Breast epithelium (tissue), 4 donors: ENCODE measurements at regions not wholly inside any gene's neighbourhood (a gene's known extent, or its start where the extent isn't known, plus 50 kb on each side); places are given as distances from the start of the nearest gene placed in this dataset.

Experiments
- DNase-seq, 2 donors: peaks; one replicate each; pipeline ENCODE4 v3.0.0-alpha.2; 2019; ENCODE audit warnings: low spot score in 2 of 2
- H3K27ac ChIP-seq, 2 donors: fragments of 200-600 bp; sonication (generic) in 1 of 2; one replicate each; pipeline ENCODE4 v1.5.1; 2016 to 2019; ENCODE audit warnings: mild to moderate bottlenecking in 1 of 2
- H3K27me3 ChIP-seq, 2 donors: fragments of 200-600 bp; sonication (generic) in 1 of 2; one replicate each; pipeline versions ENCODE4 v1.5.1 to v1.6.0; 2017 to 2019; ENCODE audit warnings: control low read depth in 1 of 2, mild to moderate bottlenecking in 1 of 2
- H3K36me3 ChIP-seq: fragments of 200-600 bp; one replicate; pipeline ENCODE4 v1.5.1; 2019
- H3K4me1 ChIP-seq, 2 donors: fragments of 200-600 bp; sonication (generic); one replicate each; pipeline ENCODE4 v1.5.1; 2016 to 2019; ENCODE audit warnings: control low read depth in 1 of 2
- H3K4me3 ChIP-seq, 3 donors: fragments of 200-600 bp; sonication (generic); 1 replicate in 2 of 3; 2 replicates in 1 of 3; pipeline ENCODE4 v1.5.1; 2016 to 2019; ENCODE audit warnings: mild to moderate bottlenecking in 3 of 3, moderate library complexity in 2 of 3
- H3K9me3 ChIP-seq, 2 donors: fragments of 200-600 bp; sonication (generic) in 1 of 2; one replicate each; pipeline ENCODE4 v1.5.1; 2016 to 2019; ENCODE audit warnings: control low read depth in 1 of 2
- POLR2A ChIP-seq: fragments of 450-650 bp; IDR thresholded peaks from one replicate; pipeline ENCODE4 v1.6.1; 2016; ENCODE audit warnings: antibody characterized with exemption, mild to moderate bottlenecking, moderate library complexity
- POLR2AphosphoS5 ChIP-seq, 3 donors: sonication (generic); formaldehyde crosslinking; IDR thresholded peaks; one replicate each; pipeline ENCODE4 v1.6.1; 2017; ENCODE audit warnings: antibody characterized with exemption in 3 of 3
- intact Hi-C: fragments of 100-400 bp; cut with DNase I; formaldehyde crosslinking; loops from one replicate; pipeline ENCODE4 v1.15.1; 2023; ENCODE audit warnings: low total_unique reads
- TF ChIP-seq, protein P1 (sequence below), 3 donors: fragments of 450-650 bp; IDR thresholded peaks; one replicate each; pipeline ENCODE4 v1.5.1; 2016 to 2017; ENCODE audit warnings: antibody characterized with exemption in 3 of 3, mild to moderate bottlenecking in 3 of 3, moderate library complexity in 3 of 3

DNA sequence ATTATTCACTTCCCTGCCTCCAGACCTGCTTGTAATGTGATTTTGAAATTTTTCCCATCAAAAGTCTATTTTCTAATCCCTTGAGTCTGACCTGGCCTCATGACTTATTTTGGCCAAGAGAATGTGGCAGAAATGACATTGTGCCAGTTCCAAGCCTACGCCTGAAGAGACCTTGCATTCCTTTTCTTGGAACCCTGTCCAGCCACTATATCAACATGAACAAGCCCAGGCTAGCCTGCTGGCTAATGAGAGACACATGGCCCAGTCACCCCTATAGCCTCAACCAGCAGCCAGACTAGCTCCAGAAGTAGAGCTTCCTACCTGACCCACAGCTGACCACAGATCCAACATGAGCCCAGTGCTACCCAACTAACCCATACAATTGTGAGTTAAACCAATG lies 121.1 kb upstream of the ACP3 start:
- peak in 1 of 2 donors; percentile 48 for DNase-seq

GRCh38 chr3:132198516-132198915 lies 118.7 kb upstream of the ACP3 start:
- TF ChIP-seq POLR2A (no peak), POLR2AphosphoS5 (IDR thresholded peaks at IDR 0.05) (no peak)
- TF ChIP-seq, protein P1, sequence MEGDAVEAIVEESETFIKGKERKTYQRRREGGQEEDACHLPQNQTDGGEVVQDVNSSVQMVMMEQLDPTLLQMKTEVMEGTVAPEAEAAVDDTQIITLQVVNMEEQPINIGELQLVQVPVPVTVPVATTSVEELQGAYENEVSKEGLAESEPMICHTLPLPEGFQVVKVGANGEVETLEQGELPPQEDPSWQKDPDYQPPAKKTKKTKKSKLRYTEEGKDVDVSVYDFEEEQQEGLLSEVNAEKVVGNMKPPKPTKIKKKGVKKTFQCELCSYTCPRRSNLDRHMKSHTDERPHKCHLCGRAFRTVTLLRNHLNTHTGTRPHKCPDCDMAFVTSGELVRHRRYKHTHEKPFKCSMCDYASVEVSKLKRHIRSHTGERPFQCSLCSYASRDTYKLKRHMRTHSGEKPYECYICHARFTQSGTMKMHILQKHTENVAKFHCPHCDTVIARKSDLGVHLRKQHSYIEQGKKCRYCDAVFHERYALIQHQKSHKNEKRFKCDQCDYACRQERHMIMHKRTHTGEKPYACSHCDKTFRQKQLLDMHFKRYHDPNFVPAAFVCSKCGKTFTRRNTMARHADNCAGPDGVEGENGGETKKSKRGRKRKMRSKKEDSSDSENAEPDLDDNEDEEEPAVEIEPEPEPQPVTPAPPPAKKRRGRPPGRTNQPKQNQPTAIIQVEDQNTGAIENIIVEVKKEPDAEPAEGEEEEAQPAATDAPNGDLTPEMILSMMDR (IDR thresholded peaks at IDR 0.05): no peak
- no peak for DNase-seq
- Histone ChIP-seq H3K36me3 (no peaks in the 10 kb centered on the region), H3K27ac (no peak overlapping the region), H3K4me3 (no peak overlapping the region), H3K27me3 (no peaks in the 10 kb centered on the region), H3K4me1 (no peaks in the 10 kb centered on the region), H3K9me3 (no peaks in the 10 kb centered on the region)
- intact Hi-C loops: no loop called here

More for the DNA sequence above, 121.1 kb upstream of the ACP3 start:
- Histone ChIP-seq H3K4me3 (no peak overlapping the region), H3K27ac (peak overlapping the region in 1 of 2 donors; percentile 19), H3K9me3 (no peaks in the 10 kb centered on the region), H3K27me3 (no peaks in the 10 kb centered on the region), H3K4me1 (no peaks in the 10 kb centered on the region), H3K36me3 (no peaks in the 10 kb centered on the region)
- TF ChIP-seq, protein P1 (IDR thresholded peaks at IDR 0.05): no peak
- TF ChIP-seq POLR2AphosphoS5 (IDR thresholded peaks at IDR 0.05): no peak
- intact Hi-C loops: no loop called here

DNA sequence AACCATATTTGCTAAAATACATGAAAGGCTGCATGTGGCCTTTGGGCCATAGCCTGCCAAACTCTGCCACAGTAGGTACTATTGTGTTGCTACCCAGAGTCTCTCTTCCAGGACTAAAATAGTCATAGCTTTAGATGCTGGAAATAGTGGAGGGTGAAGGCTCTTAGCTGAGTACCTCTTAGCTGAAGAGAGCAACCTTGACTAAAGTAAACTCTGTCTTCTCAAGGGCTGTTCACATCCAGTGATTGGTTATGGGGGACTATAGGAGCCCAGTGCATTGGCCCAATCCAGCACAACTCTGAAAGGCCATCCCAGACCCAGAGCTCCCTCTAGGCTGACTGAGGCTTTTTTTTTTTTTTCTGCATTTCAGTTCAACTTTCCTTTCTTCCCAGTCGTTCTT lies 117.8 kb upstream of the ACP3 start:
- no peaks in the 10 kb centered on the region for H3K4me1 ChIP-seq
- H3K4me3 ChIP-seq: no peak overlapping the region
- TF ChIP-seq POLR2AphosphoS5 (IDR thresholded peaks at IDR 0.05) (no peak), POLR2A (no peak)
- TF ChIP-seq, protein P1 (IDR thresholded peaks at IDR 0.05): no peak
- H3K27me3 ChIP-seq: no peaks in the 10 kb centered on the region
- H3K9me3 ChIP-seq: no peaks in the 10 kb centered on the region
- H3K27ac ChIP-seq: no peak overlapping the region
- H3K36me3 ChIP-seq: no peaks in the 10 kb centered on the region
- intact Hi-C loops: no loop called here
- no peak for DNase-seq

DNA sequence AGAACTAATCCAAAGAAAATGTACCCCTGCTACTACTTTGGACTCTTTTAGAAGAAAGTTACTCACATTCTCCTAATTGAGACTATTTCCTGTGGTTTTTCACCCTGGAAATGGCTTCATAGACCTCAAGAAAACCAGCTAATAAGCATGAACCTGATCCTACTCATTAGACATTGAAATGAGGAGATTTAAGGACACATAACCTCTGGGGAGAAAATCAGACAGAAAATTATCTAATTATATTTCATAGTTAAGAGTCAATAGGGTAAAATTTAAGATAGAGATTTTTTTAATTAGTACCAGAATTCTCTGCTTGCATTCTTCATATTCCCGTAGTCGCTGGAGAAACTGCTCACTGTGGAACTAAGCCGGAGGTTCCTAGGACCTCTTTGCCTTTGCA lies 114.6 kb upstream of the ACP3 start:
- DNase-seq: no peak
- TF ChIP-seq POLR2AphosphoS5 (IDR thresholded peaks at IDR 0.05): no peak
- TF ChIP-seq, protein P1 (IDR thresholded peaks at IDR 0.05): no peak
- no peak for TF ChIP-seq POLR2A
- intact Hi-C loops: no loop called here
- H3K9me3 ChIP-seq: no peaks in the 10 kb centered on the region
- no peak overlapping the region for H3K4me3 ChIP-seq
- no peaks in the 10 kb centered on the region for H3K27me3 ChIP-seq
- H3K4me1 ChIP-seq: no peaks in the 10 kb centered on the region
- no peaks in the 10 kb centered on the region for H3K36me3 ChIP-seq
- H3K27ac ChIP-seq: no peak overlapping the region

DNA sequence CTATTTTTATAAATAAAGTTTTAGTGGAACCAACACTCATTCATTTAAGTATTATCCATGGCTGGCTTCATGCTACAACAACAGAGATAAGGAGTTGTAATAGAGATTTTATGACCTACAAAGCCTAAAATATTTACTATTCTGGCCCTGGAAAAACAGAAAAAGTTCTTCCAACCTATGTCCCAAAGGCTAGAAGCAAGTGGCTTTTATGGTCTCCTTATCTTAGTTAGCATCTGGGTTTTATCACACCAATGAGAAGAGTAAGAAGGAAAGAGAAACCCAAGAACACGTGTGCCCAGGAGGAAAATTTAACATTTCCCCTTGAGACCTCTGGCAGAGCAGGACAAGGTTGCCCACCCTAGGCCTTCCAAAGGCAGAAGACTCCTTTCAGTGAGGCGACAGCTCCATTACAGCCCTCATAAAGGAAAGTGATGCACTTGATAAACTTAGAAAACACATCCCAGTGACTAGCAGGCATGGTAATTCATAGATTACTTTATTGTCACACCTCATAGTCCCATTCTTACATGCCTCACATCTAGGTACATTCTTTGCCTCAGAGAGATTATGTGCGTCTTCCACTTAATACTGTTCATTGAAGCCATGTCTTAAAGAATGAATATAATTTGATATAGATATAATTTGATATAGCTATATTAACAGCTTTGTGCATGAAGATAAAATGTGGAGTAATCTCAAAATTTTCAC lies 113.2 kb upstream of the ACP3 start:
- Histone ChIP-seq H3K27me3 (no peaks in the 10 kb centered on the region), H3K4me3 (no peak overlapping the region), H3K4me1 (no peaks in the 10 kb centered on the region), H3K27ac (no peak overlapping the region), H3K9me3 (no peaks in the 10 kb centered on the region), H3K36me3 (no peaks in the 10 kb centered on the region)
- intact Hi-C loops: no loop called here
- no peak for DNase-seq
- TF ChIP-seq, protein P1 (IDR thresholded peaks at IDR 0.05): no peak
- no peak for TF ChIP-seq POLR2A
- TF ChIP-seq POLR2AphosphoS5 (IDR thresholded peaks at IDR 0.05): no peak
